Upper lobe of left lung (tissue), 6 donors: ENCODE measurements at regions not wholly inside any gene's neighbourhood (a gene's known extent, or its start where the extent isn't known, plus 50 kb on each side); places are given as distances from the start of the nearest gene placed in this dataset.

ENCODE experiments used
- ATAC-seq, 2 donors: fragments of 200-7000 bp; cut with Tn5 transposase; one replicate each; pipeline ENCODE4 v1.9.1; 2022; ENCODE audit warnings: mild to moderate bottlenecking in 2 of 2, moderate library complexity in 2 of 2; ENCODE audit not compliant: low FRiP score in 2 of 2
- DNase-seq, 2 donors: peaks; one replicate each; pipeline ENCODE4 v3.0.0-alpha.2; 2019 to 2020
- H3K27ac ChIP-seq, 4 donors: fragments of 200-600 bp; sonication (generic); one replicate each; pipeline ENCODE4 v1.5.1; 2016 to 2019
- H3K27me3 ChIP-seq, 4 donors: fragments of 200-600 bp; sonication (generic); one replicate each; pipeline ENCODE4 v1.5.1; 2017 to 2019
- H3K36me3 ChIP-seq, 4 donors: fragments of 200-600 bp; sonication (generic); one replicate each; pipeline ENCODE4 v1.5.1; 2016 to 2019
- H3K4me1 ChIP-seq, 4 donors: fragments of 200-600 bp; sonication (generic); one replicate each; pipeline ENCODE4 v1.5.1; 2018 to 2019
- H3K4me3 ChIP-seq, 4 donors: fragments of 200-600 bp; sonication (generic); one replicate each; pipeline ENCODE4 v1.5.1; 2017 to 2019; ENCODE audit warnings: mild to moderate bottlenecking in 2 of 4, moderate library complexity in 1 of 4
- H3K9me3 ChIP-seq, 4 donors: fragments of 200-600 bp; sonication (generic); one replicate each; pipeline ENCODE4 v1.5.1; 2018 to 2019
- CTCF ChIP-seq, 6 experiments: fragments of 450-650 bp in 4 of 6; fragments of 200-600 bp in 2 of 6; sonication (generic) in 2 of 6; IDR thresholded peaks; one replicate each; pipeline ENCODE4 v1.5.1; 2016 to 2019; ENCODE audit warnings: antibody characterized with exemption in 6 of 6
- EP300 ChIP-seq, 4 donors: sonication (generic); formaldehyde crosslinking; IDR thresholded peaks; one replicate each; pipeline ENCODE4 v1.5.1; 2017; ENCODE audit warnings: antibody characterized with exemption in 4 of 4, control low read depth in 2 of 4
- POLR2A ChIP-seq, 4 donors: fragments of 450-650 bp; IDR thresholded peaks; one replicate each; pipeline ENCODE4 v1.5.1; 2016 to 2017; ENCODE audit warnings: antibody characterized with exemption in 4 of 4, mild to moderate bottlenecking in 2 of 4
- POLR2AphosphoS5 ChIP-seq, 2 donors: sonication (generic); formaldehyde crosslinking; IDR thresholded peaks; one replicate each; pipeline ENCODE4 v1.5.1; 2017; ENCODE audit warnings: antibody characterized with exemption in 2 of 2
- WGBS, 2 donors: methylation state at CpG; one replicate each; pipeline ENCODE4 v1.1.5; 2017 to 2018; 5-methylcytosine and 5-hydroxymethylcytosine counted together
- donor health status: DM: no; HTN: no; CAD: no; lungs with moderate emphysema.
- donor health status: DM: no; HTN: yes; CAD: no; lungs with severe emphysema.

- TF ChIP-seq POLR2A (IDR thresholded peaks at IDR 0.05) (no peak), CTCF (IDR thresholded peaks at IDR 0.05) (no peak), POLR2AphosphoS5 (IDR thresholded peaks at IDR 0.05) (no peak), EP300 (IDR thresholded peaks at IDR 0.05) (no peak)
- WGBS, 2 donors = 85 to 93% methylated on average over 4 of the region's 4 CpGs
- peaks cover 0 to 5% (median 0%) of the 10 kb centered on the region in 4 donors for H3K4me1 ChIP-seq
- no peak overlapping the region for H3K4me3 ChIP-seq
- DNase-seq (no peak), ATAC-seq (no peak)
- H3K27ac ChIP-seq = no peak overlapping the region
- H3K36me3 ChIP-seq = no peaks in the 10 kb centered on the region
- H3K9me3 ChIP-seq = no peaks in the 10 kb centered on the region
- no peaks in the 10 kb centered on the region for H3K27me3 ChIP-seq
Observed at GRCh38 chr7:25308246-25308645, 80.0 kb upstream of the NPVF start.

- H3K27me3 ChIP-seq = no peaks in the 10 kb centered on the region
- no peak for ATAC-seq
- H3K36me3 ChIP-seq = no peaks in the 10 kb centered on the region
- TF ChIP-seq POLR2AphosphoS5 (IDR thresholded peaks at IDR 0.05) = no peak
- no peak for TF ChIP-seq CTCF (IDR thresholded peaks at IDR 0.05)
- TF ChIP-seq POLR2A (IDR thresholded peaks at IDR 0.05) = no peak
- WGBS, 2 donors = 75 to 76% methylated on average over 6 of the region's 6 CpGs
- H3K27ac ChIP-seq = no peak overlapping the region
- H3K9me3 ChIP-seq = no peaks in the 10 kb centered on the region
- H3K4me1 ChIP-seq = no peaks in the 10 kb centered on the region
- no peak overlapping the region for H3K4me3 ChIP-seq
- DNase-seq = no peak
Observed at GRCh38 chr7:25308906-25309705, 80.8 kb upstream of the NPVF start.

GRCh38 chr7:25310896-25311295 lies 82.6 kb upstream of the NPVF start:
- Histone ChIP-seq H3K4me1 (no peaks in the 10 kb centered on the region), H3K27ac (no peak overlapping the region), H3K9me3 (no peaks in the 10 kb centered on the region), H3K4me3 (no peak overlapping the region), H3K36me3 (no peaks in the 10 kb centered on the region), H3K27me3 (no peaks in the 10 kb centered on the region)
- DNase-seq = no peak
- TF ChIP-seq POLR2AphosphoS5 (IDR thresholded peaks at IDR 0.05) = no peak
- ATAC-seq = no peak

- WGBS, 2 donors = 83 to 96% methylated on average over 1 of the region's 1 CpG
- no peaks in the 10 kb centered on the region for H3K9me3 ChIP-seq
- no peak for ATAC-seq
- H3K27ac ChIP-seq = no peak overlapping the region
- H3K36me3 ChIP-seq = no peaks in the 10 kb centered on the region
- TF ChIP-seq CTCF (IDR thresholded peaks at IDR 0.05) (no peak), EP300 (IDR thresholded peaks at IDR 0.05) (no peak), POLR2AphosphoS5 (IDR thresholded peaks at IDR 0.05) (no peak), POLR2A (IDR thresholded peaks at IDR 0.05) (no peak)
- no peaks in the 10 kb centered on the region for H3K27me3 ChIP-seq
- H3K4me3 ChIP-seq = no peak overlapping the region
- no peak for DNase-seq
- no peaks in the 10 kb centered on the region for H3K4me1 ChIP-seq
Observed at GRCh38 chr7:25311346-25311745, 83.1 kb upstream of the NPVF start.

GRCh38 chr7:25312968-25313367 lies 84.7 kb upstream of the NPVF start:
- no peak for ATAC-seq
- Histone ChIP-seq H3K36me3 (no peaks in the 10 kb centered on the region), H3K27me3 (no peaks in the 10 kb centered on the region), H3K4me1 (no peaks in the 10 kb centered on the region), H3K27ac (no peak overlapping the region), H3K4me3 (no peak overlapping the region), H3K9me3 (no peaks in the 10 kb centered on the region)
- TF ChIP-seq POLR2AphosphoS5 (IDR thresholded peaks at IDR 0.05) (no peak), POLR2A (IDR thresholded peaks at IDR 0.05) (no peak), EP300 (IDR thresholded peaks at IDR 0.05) (no peak), CTCF (IDR thresholded peaks at IDR 0.05) (no peak)
- whole genome bisulfite sequencing, 2 donors = 62 to 74% methylated on average over 6 of the region's 6 CpGs
- DNase-seq = no peak
